Epithelial cell of proximal tubule (primary cell): ENCODE measurements at regions not wholly inside any gene's neighbourhood (a gene's known extent, or its start where the extent isn't known, plus 50 kb on each side); places are given as distances from the start of the nearest gene placed in this dataset.

ENCODE experiments used
- DNase-seq: peaks from one replicate; pipeline ENCODE4 v3.0.0-alpha.2; 2011; ENCODE audit warnings: low read depth
- H3K4me3 ChIP-seq: 2 replicates; pipeline ENCODE4 v1.5.1; 2011; ENCODE audit warnings: low read depth, mild to moderate bottlenecking, low read length
- CTCF ChIP-seq: conservative IDR thresholded peaks from 2 replicates; pipeline ENCODE4 v1.5.1; 2012; ENCODE audit warnings: low read depth, mild to moderate bottlenecking, low read length

GRCh38 chr14:85421186-85421877 is 108.6 kb upstream of the FLRT2 start:
- no peak for TF ChIP-seq CTCF
- H3K4me3 ChIP-seq = no peak overlapping the region
- no peak for DNase-seq

- no peak for TF ChIP-seq CTCF
- H3K4me3 ChIP-seq = no peak overlapping the region
- DNase-seq = no peak
Observed at GRCh38 chr14:85423889-85424288, 106.1 kb upstream of the FLRT2 start.

GRCh38 chr14:85425507-85425906 is 104.4 kb upstream of the FLRT2 start:
- no peak overlapping the region for H3K4me3 ChIP-seq
- TF ChIP-seq CTCF = no peak
- DNase-seq = no peak

GRCh38 chr14:85426068-85426935 is 103.6 kb upstream of the FLRT2 start:
- H3K4me3 ChIP-seq = no peak overlapping the region
- no peak for TF ChIP-seq CTCF
- no peak for DNase-seq

- TF ChIP-seq CTCF = no peak
Observed at GRCh38 chr14:85428926-85429325, 101.0 kb upstream of the FLRT2 start.

GRCh38 chr14:85437148-85437547 is 92.8 kb upstream of the FLRT2 start:
- no peak overlapping the region for H3K4me3 ChIP-seq
- TF ChIP-seq CTCF = no peak
- no peak for DNase-seq

More at GRCh38 chr14:85428926-85429325, 101.0 kb upstream of the FLRT2 start:
- H3K4me3 ChIP-seq = no peak overlapping the region
- no peak for DNase-seq
